ENCODE measurements at regions not wholly inside any gene's neighbourhood (a gene's known extent, or its start where the extent isn't known, plus 50 kb on each side); places are given as distances from the start of the nearest gene placed in this dataset.

GRCh38 chr2:89841476-89841840 lies 1150.0 kb downstream of the RPIA start:
- TF ChIP-seq CTCF (conservative IDR thresholded peaks at IDR 0.05; ENCODE audit: low read depth, low read length): no peak
- no peak overlapping the region for H3K4me3 ChIP-seq (ENCODE audit: low read depth, low read length)
- DNase-seq (ENCODE audit: low read depth): no peak

- no peak for TF ChIP-seq CTCF (conservative IDR thresholded peaks at IDR 0.05; ENCODE audit: low read depth, low read length)
- H3K4me3 ChIP-seq (ENCODE audit: low read depth, low read length): no peak overlapping the region
- no peak for DNase-seq (ENCODE audit: low read depth)
Observed at GRCh38 chr2:89842180-89842908, 1150.9 kb downstream of the RPIA start.

- no peak for DNase-seq (ENCODE audit: low read depth)
- TF ChIP-seq CTCF (conservative IDR thresholded peaks at IDR 0.05; ENCODE audit: low read depth, low read length): no peak
- H3K4me3 ChIP-seq (ENCODE audit: low read depth, low read length): no peak overlapping the region
Observed at GRCh38 chr2:89844221-89844943, 1152.9 kb downstream of the RPIA start.

GRCh38 chr2:89845532-89845931 lies 1154.1 kb downstream of the RPIA start:
- no peak for TF ChIP-seq CTCF (conservative IDR thresholded peaks at IDR 0.05; ENCODE audit: low read depth, low read length)
- no peak overlapping the region for H3K4me3 ChIP-seq (ENCODE audit: low read depth, low read length)
- no peak for DNase-seq (ENCODE audit: low read depth)

- TF ChIP-seq CTCF (conservative IDR thresholded peaks at IDR 0.05; ENCODE audit: low read depth, low read length): no peak
- DNase-seq (ENCODE audit: low read depth): no peak
- H3K4me3 ChIP-seq (ENCODE audit: low read depth, low read length): no peak overlapping the region
Observed at GRCh38 chr2:89848114-89848513, 1156.6 kb downstream of the RPIA start.

- no peak for TF ChIP-seq CTCF (conservative IDR thresholded peaks at IDR 0.05; ENCODE audit: low read depth, low read length)
- no peak for DNase-seq (ENCODE audit: low read depth)
- H3K4me3 ChIP-seq (ENCODE audit: low read depth, low read length): no peak overlapping the region
Observed at GRCh38 chr2:89848763-89849368, 1157.4 kb downstream of the RPIA start.

Measured in epithelial cell of proximal tubule (primary cell).